HG03342 (cell line): ENCODE measurements at regions not wholly inside any gene's neighbourhood (a gene's known extent, or its start where the extent isn't known, plus 50 kb on each side); places are given as distances from the start of the nearest gene placed in this dataset.
"Not testable (repeated sequence)": the region's sequence is repeated elsewhere in the genome, so short reads cannot be mapped to it uniquely, and the experiment has no call there.

ENCODE experiments used
- ATAC-seq: cut with Tn5 transposase; IDR thresholded peaks from one replicate; pipeline ENCODE4 v1.9.1; 2021; ENCODE audit warnings: mild to moderate bottlenecking, moderate library complexity; ENCODE audit not compliant: unreplicated experiment

DNA sequence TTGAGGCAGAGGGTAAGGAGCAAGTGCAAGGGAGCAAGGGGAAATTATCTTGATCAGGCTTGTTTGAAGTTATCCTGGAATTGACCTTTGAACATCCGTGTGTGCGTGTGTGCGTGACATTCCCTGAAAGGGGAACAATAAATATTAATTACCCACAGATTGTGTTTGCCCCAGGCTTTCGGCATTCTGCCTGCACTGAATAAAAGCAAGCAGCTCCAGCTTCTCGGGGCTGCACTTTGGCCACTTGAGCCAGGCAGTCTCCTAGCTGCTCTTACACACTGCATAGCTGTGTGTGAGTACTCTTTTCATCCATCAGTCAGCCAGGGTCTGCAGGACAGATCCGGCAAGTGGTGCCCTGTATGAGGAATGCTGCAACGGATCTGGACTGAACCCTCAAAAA is 107.7 kb upstream of the BTN3A2 start:
- ATAC-seq: no peak

DNA sequence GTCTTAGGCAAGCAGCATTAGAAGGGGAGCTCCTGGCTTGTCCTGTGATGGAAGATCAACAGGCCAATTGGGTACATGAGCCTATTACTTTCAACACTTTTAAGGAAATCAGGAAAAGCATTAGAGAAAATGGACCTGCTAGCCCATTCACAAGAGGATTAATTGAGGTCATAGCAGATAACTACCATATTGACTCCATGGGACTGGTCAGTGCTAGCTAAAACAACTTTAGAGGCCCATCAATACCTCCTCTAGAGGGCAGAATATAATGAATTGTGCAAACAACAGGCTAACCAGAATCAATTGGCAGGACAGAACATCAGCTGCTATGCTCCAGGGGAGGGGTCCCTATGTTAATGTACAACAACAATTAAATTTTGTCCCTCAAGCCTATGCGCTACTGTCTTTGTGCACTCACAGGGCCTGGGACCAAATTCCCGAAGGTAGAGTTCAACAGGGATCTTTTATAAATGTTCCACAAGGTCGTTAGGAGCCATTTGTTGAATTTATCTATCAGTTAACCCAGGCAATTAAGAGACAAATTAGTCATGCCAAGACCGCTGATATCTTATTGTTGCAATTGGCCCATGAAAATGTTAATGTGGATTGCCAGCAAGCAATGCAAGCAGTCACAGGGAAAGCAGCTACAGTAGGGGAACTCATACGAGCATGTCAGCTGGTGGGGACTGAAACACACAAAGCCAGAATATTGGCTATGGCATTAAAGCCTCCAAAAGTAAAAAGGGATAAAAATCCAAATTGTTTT is 106.6 kb upstream of the BTN3A2 start:
- no peak for ATAC-seq

DNA sequence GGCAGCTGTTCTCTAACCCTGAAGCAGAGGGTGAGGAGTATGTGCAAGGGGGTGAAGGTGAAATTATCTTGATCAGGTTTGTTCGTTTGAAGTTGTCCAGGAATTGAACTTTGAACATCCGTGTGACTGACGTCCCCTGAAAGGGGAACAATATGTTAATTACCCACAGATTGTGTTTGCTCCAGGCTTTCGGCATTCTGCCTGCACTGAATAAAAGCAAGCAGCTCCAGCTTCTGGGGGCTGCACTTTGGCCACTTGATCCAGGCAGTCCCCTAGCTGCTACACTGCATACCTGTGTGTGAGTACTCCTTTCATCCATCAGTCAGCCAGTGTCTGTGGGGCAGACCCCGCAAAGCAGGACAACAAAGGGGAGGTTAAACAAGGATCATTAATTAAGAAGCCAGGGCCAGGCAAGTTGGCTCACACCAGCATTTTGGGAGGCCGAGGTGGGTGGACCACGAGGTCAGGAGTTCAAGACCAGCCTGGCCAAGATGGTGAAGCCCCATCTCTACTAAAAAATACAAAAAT is 104.8 kb upstream of the BTN3A2 start:
- no peak for ATAC-seq

DNA sequence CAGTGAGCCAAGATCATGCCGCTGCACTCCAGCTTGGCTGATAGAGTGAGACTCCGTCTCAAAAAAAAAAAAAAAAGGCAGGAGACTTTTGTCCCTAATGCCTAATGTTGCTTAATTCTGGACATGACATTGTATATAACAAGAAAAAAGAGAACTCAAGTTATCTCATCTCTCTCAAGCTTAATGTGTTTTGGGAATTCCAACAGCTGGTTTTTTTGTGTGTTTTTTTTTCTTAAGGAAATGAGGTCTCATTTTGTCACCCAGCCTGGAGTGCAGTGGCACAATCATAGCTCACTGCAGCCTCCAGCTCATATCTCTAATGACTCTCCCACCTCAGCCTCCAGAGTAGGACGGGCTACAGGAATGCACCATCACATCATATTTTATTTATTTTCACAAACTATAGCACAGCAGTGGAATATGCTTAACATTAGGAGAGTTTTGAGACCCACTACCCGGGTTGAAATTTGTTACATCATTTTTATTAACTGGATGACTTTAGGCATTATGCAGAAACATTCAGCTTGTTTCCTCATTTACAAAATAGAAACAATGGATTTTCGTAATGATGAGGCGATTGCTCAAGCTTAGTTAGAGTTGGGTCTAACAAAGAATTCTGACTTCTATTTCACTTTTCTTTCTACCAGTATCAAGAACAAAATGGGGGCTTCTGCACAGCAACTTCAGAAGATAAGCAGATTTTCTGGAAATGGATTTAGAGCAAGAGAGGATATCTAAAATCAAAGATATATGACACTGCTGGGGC is 104.1 kb upstream of the BTN3A2 start:
- ATAC-seq: no peak

DNA sequence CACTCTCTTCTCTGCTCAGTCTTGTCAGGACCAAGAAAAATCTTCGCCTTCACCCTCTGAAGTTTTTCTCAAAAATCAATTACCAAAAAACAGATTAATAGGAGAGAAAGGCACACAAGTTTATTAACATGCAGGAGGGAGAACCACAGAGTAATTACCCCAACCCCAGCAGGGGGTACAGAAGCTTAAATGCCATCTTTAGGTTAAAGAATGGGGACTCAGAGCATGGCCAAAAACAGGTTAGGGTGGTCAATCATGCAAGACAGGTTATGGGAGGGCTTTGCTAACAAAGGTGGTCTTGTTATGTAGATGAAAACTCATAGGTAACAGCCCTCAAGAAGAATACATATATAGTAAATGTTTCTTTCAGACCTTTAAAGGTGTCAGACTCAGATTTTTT is 100.5 kb upstream of the BTN3A2 start:
- no peak for ATAC-seq

DNA sequence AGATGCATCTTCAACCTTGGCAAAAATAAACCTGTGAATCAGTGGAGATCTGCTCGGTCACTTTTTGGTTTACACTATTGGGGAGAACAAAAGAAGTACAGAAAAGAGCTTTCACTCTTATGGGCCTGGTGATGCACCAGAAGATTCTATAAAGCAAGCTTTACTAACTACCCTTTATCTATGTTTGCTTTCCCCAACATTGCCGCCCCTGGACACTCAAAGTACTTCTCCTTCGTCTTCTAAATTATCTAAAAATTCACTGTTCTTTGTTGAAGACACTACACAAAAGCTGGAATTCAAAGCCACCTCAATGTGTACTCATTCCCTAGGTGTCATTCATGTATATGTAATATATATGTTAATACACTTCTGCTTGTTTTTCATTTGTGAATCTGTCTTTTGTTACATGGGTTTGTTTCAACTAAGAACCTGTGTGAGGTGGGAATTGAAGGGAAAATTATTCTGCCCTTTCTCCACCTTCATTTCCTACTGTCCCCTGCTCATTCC is 97.9 kb upstream of the BTN3A2 start:
- ATAC-seq: no peak

DNA sequence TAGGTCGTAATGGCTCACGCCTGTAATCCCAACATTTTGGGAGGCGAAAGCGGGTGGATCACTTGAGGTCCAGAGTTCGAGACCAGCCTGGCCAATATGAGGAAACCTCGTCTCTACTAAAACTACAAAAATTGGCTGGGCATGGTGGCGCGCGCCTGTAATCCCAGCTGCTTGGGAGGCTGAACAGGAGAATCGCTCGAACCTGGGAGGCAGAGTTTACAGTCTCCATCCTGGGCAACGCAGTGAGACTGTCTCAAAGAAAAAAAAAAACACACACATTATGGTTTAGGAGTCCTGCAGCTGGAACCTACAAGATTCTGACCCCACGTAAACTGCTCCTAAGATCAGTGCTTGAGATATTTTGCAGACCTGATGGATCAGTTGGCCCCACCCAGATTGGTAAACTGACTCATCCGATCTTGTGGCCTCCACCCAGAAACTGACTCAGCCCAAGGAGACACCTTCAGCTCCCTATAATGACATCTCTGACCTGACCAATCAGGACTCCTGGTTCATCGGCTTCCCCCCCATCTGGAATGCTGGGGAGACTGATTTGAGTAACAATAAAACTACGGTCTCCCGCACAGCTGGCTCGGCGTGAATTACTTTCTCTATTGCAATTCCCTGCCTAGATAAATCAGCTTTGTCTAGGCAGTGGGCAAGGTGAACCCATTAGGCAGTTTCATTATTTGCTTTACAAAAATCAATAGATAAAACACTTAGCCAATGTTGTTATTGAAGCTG is 96.2 kb upstream of the BTN3A2 start:
- no peak for ATAC-seq

DNA sequence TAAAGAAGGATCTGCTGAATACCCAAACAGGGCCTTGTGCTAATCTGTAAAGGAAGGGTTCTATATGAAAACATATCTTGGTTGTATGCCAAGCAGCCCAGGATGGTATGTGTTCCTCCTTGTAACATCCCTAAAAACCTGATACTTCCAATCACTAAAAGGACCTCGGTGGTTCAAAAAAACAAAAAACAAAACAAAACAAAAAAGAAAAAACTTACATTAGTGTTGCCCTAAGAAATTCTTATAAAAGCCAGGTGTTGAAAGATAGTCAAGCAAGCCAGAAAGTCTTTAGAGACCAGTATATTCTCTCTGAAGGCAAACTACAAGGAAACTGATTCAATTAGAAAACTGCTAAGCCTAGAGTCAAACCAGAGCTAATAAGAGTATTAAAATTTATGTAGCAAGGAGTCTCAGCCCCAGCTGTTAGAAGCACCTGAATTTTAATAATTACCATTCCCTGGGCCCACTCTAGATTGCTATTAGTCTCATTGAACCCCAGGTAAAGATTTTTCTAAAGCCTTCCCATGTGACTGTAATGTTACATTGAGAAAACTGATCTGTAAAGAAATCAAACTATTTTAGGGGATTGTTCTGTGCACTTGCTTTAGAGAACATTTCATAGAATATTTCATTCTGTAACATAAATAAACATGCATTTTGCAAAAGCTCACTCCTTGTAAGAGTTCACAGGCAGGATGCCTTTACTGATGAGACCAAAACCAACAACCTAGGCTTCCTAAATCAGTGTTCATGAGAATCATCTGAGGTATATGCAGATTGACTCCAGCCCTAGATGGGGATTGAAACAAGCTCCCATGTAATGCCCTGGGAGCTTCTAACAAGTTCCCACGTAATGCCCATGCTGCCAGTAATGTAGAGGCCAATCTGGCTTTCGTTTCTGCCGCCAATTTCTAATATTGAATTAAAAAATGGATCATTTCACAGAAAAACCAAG is 95.2 kb upstream of the BTN3A2 start:
- no peak for ATAC-seq

DNA sequence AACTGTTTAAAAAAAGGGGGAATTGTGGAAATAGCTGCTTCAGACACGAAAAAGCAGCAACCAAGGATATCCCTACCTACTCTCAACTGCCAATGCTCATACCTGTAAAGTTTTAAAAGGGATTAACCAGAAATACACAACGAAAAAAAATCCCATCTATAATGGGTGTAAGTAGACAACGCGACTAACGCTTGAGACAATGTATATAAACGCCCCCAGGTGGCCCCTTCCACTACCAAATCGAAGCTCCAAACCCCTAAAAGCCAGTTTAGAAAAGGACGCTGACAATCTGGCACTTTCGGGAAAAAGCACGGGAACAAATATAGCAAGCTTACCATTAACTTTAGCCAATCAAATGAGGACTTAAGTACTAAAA is 94.5 kb upstream of the BTN3A2 start:
- ATAC-seq: no peak

DNA sequence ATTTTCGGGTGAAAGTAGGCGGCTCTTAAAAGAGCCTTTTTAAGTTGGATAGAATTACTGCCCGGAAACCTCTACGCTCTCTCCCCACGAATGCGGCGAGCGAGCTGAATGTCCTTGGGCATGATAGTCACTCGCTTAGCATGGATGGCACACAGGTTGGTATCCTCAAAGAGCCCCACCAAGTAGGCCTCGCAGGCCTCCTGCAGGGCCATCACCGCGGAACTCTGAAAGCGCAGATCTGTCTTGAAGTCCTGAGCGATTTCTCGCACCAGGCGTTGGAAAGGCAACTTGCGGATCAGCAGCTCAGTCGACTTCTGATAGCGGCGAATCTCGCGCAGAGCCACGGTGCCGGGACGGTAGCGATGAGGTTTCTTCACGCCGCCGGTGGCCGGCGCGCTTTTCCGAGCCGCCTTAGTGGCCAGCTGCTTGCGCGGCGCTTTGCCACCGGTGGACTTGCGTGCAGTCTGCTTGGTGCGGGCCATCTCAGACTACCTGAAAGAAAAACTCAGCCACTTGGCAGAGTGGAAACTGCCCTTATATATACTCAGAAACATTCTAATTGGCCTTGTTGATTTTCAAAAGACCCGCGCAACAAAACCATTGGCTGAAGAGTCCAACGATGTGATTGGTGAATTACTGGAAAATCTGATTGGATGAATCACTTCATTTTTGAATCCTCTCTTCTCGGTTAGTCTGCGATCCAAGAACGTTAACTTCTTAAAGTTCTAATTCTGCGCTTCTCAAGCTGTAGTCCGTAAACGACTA is 93.9 kb upstream of the BTN3A2 start:
- ATAC-seq: peak; percentile 43

DNA sequence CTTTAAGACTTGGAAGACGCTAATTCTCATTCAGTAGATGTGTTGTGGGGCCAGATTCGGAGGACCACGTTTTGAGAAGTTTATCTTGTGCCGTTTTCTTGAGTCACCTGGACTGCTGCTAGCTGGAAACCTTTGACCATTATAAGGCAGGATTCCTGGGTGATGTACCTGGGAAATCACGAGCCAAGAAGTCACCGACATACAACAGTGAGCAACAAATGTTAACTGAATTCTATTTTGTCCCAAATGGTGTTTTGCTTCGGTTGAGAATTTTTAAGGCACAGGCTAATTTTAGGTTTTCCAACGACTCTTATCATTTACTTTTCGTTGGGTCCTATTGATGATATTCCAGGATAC is 93.4 kb upstream of the BTN3A2 start:
- no peak for ATAC-seq

DNA sequence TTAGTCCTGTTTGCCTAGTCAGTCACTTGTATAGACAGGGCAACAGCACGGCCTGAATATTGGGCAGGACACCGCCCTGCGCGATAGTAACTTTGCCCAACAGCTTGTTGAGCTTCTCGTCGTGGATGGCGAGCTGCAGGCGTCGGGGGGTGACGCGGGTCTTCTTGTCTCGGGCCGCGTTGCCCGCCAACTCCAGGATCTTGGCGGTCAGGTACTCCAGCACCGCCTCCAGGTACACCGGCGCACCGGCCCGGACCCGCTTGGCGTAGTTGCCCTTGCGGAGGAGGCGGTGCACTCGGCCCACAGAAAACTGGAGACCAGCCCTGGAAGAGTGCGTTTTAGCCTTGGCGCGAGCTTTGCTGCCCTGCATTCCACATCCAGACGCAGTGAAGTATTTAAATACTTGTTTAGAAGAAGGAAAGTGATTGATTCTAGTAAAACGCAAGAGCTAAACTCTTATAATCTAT is 92.8 kb upstream of the BTN3A2 start:
- ATAC-seq: peak; percentile 23

DNA sequence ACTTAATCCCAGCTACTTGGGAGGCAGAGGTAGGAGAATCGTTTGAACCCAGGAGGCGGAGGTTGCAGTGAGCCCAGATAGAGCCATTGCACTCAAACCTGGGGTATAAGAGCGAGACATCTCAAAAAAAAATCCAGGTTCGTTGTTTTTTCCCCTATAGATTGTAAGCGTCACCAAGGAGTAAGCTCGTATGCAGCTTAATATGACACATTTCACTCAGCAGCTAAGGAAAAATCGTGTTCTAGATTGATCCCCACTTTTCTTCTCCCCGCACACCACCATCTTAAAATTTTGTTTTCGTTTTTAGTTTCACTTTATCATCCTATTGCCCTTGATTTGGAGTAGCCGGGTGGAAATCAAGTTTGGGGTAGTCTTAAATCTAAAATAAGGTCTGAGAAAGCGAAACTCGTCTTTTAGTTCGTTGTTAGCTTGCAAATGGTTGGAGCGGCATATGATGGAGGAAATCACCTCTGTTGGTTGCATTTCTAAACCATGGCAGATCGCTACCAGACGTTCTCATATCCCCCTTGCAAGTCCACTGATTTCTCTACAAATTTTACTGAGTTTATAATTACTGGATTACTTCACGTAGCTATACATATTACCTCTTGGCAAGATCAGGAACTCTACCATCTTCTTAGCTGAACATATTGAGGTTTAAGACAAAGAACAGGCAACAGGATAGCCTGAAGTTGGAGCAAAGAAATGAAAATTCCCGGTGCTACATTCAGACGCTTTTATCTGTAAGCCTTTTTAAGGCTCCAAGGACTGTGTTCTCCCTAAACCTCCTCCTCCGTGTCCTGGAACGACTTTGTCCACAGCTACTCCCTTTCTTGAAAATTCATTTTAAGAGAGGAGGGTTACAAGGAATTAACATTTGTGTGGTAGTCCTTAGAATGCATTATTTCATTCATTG is 91.1 kb upstream of the BTN3A2 start:
- no peak for ATAC-seq

DNA sequence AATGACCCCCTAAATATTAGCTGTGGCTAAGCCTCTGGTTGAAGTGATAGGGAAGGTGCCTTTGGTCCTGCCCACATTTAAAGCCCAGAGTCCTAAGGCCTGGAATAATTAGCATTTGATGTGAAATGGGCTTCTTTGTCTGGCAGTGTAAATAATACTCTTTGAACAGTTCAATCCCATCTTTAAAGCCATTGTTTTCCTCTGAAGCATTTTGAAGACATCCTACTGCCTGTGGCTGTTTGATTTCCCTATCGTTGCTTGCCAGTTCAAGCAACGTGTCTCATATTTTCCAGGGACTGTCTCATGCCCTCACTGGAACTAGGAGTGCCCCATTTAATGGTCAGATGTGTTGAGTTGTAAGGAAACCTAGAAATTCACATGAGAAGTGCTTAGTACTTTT is 89.3 kb upstream of the BTN3A2 start:
- no peak for ATAC-seq

DNA sequence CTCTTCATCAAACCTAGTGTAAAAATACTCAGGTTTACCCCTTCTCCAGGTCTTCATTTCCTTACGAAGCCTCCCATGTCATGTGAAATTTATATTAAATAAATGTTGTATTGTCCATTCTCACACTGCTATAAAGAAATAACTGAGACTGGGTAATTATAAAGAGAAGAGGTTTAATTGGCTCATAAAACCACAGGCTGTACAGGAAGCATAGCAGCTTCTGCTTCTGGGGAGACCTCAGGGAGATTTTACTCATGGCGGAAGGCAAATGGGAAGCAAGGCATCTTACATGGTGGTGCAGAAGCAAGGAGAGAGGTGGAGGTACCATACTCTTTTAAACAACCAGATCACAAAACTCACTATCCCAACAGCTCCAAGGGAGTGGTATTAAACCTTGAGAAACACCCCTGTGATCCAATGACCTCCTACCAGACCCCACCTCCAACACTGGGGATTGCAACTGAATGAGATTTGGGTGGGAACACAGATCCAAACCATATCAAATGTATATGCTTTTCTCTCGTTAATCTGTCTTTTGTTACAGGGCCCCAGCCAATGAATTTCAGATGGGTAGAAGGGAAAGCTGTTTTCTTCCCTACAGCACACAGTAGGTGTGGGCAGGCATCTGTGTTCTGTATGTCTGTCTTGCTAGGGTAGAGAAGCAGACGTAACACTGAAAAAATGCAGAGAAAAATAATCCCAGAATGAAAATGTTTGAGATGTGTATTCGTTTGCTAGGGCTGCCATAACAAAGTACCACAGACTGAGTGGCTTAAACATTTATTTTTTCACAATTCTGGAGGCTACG is 88.0 kb upstream of the BTN3A2 start:
- no peak for ATAC-seq

DNA sequence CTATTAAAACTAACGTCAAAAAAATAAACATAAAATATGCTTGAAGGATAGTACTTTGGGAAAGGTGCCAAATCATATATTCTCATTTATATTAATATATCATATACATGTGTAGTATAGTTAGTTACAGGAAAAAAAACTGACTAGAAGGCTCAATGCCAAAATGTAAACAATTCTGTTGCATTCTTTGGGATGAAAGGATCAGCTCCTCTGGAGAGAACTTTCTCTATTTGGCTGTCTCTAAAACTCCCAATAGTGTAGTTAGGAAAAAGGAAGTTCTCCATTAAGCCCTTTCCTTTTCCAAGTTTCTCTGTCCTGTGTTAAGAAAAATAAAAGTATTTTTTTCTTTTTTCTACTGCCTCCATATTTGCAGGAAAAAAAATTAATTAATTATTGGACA is 86.5 kb upstream of the BTN3A2 start:
- ATAC-seq: no peak

DNA sequence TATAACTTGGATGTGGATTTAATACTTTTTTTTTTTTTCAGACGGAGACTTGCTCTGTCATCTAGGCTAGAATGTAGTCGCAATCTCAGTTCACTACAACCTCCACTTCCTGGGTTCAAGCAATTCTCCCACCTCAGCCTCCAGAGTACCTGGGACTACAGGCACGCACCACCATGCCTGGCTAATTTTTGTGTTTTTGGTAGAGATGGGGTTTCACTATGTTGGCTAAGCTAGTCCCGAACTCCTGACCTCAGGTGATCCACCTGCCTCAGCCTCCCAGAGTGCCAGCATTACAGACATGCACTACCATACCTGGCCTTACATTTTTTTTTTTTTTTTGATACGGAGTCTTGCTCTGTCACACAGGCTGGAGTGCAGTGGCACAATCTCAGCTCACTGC is 85.6 kb upstream of the BTN3A2 start:
- ATAC-seq: not testable (repeated sequence)

DNA sequence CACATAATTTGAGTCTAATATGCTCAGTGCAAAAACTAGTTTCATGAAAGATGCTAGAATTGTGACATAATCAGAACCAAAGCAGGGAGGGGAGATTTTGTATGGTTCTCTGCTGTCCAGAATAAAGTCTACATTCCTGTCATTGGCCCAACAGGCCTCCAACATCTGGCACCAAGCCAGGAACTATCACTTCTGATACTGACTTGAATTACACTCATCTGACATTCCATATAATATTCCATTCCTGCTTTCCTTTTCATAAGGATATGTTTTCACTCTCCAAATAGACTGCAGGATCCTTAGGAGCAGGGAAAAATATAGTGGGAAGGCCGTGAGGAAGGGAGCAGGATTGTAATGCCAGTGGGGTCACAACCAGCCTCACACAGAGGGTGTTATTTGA is 84.6 kb upstream of the BTN3A2 start:
- no peak for ATAC-seq
